ENCODE measurements at regions not wholly inside any gene's neighbourhood (a gene's known extent, or its start where the extent isn't known, plus 50 kb on each side); places are given as distances from the start of the nearest gene placed in this dataset.

DNA sequence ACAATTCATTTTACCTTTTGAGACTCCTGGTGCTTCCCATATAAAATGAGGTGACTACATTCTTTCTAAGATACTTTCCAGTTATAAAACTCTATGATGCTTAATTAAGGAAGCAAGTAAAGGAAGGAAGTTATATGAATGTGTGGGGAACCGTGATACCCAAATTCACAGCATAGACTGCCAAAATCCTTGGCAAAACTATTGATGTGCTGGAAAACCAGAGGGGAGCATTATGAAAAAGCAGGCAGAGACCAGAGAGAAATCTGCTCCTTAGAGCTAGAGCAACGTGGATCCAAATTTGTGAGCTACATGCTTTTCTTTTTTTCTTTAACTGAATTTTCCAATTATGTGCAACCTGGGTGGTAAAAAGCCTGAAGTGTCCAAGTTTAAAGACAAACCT, 201.4 kb upstream of the USP25 start:
- Histone ChIP-seq H3K36me3 (no peaks in the 10 kb centered on the region), H3K4me3 (no peak overlapping the region), H3K4me1 (no peaks in the 10 kb centered on the region), H3K27me3 (peaks cover 3% of the 10 kb centered on the region), H3K27ac (no peak overlapping the region), H3K9me3 (no peaks in the 10 kb centered on the region)
- no peak for DNase-seq (ENCODE audit: low spot score in 2 of 2)
- TF ChIP-seq, protein P1, sequence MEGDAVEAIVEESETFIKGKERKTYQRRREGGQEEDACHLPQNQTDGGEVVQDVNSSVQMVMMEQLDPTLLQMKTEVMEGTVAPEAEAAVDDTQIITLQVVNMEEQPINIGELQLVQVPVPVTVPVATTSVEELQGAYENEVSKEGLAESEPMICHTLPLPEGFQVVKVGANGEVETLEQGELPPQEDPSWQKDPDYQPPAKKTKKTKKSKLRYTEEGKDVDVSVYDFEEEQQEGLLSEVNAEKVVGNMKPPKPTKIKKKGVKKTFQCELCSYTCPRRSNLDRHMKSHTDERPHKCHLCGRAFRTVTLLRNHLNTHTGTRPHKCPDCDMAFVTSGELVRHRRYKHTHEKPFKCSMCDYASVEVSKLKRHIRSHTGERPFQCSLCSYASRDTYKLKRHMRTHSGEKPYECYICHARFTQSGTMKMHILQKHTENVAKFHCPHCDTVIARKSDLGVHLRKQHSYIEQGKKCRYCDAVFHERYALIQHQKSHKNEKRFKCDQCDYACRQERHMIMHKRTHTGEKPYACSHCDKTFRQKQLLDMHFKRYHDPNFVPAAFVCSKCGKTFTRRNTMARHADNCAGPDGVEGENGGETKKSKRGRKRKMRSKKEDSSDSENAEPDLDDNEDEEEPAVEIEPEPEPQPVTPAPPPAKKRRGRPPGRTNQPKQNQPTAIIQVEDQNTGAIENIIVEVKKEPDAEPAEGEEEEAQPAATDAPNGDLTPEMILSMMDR (IDR thresholded peaks at IDR 0.05) = no peak
- TF ChIP-seq EP300 (IDR thresholded peaks at IDR 0.05) = no peak
- TF ChIP-seq POLR2A (IDR thresholded peaks at IDR 0.05) = no peak
- no peak for TF ChIP-seq POLR2AphosphoS5 (IDR thresholded peaks at IDR 0.05)
- 36% methylated on average over 2 of the region's 2 CpGs for WGBS

DNA sequence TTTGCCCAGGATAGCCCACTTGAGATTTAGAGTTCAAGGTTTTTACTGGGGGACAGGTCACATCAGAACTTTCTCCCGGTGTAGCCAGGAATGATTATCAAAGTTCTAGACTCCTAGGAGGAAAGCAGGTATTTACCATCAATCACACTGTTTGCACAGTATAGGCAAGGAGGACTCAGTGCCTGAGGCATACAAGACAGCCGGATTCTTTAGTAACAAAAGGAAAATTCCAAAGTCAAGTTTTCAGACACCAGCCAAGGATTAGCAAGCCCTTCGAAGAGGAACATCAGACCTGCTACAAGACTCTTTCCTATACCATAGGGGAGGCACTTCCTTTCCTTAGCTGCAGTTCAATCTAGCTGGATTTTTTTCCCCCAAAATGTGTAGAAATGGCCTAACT, 197.8 kb upstream of the USP25 start:
- H3K27me3 ChIP-seq = peaks cover 3% of the 10 kb centered on the region
- TF ChIP-seq, protein P1 (IDR thresholded peaks at IDR 0.05) = no peak
- TF ChIP-seq POLR2A (IDR thresholded peaks at IDR 0.05) = no peak
- no peak for TF ChIP-seq EP300 (IDR thresholded peaks at IDR 0.05)
- no peak for TF ChIP-seq POLR2AphosphoS5 (IDR thresholded peaks at IDR 0.05)
- WGBS = 59% methylated on average over 3 of the region's 3 CpGs
- no peak overlapping the region for H3K27ac ChIP-seq
- H3K36me3 ChIP-seq = no peaks in the 10 kb centered on the region
- no peak for DNase-seq (ENCODE audit: low spot score in 2 of 2)
- no peaks in the 10 kb centered on the region for H3K4me1 ChIP-seq
- H3K9me3 ChIP-seq = no peaks in the 10 kb centered on the region
- no peak overlapping the region for H3K4me3 ChIP-seq

DNA sequence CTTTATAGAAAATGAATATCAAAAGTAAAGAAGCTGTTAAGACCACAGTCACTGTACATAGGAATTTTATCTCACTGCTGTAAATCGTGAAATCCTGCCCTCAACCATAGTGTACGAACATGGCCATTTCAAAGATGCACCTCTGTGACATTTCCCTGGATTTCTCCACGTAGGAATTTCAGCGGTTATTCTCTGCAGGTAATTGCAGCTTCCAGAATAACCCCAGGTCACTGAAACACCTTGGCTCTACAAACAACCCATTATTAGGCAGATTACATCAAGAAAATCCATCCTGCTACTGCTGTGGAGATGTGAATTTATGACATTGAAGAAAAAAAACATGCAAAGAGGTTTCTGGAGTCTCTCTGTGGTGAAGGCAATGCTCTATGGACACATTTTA, 196.2 kb upstream of the USP25 start:
- no peak overlapping the region for H3K4me3 ChIP-seq
- 67% methylated on average over 4 of the region's 4 CpGs for WGBS
- no peaks in the 10 kb centered on the region for H3K9me3 ChIP-seq

DNA sequence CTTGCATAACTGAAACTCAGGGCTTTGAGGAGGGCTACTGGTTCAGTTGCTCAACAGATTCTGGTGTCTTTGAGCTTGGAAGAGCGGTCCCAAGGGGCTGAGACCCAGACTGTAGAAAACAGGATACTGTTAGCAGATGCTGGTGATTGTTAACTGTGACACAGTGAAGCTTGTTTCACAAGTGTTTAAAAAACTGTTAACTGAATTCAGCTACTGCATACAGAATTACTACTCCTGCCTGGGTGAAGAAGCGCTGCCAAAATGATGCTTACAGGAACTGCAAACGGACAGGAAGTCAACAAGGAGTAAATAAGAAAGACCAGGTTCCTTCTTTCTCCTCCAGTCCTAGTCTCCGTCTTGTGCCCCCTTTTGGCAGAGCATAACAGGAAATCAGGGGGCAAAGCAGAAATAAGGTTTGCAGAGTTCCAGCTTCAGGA, 195.3 kb upstream of the USP25 start:
- DNase-seq (ENCODE audit: low spot score in 2 of 2) = no peak

More for the DNA sequence above, 196.2 kb upstream of the USP25 start:
- H3K36me3 ChIP-seq = no peaks in the 10 kb centered on the region
- no peaks in the 10 kb centered on the region for H3K4me1 ChIP-seq
- TF ChIP-seq, protein P1 (IDR thresholded peaks at IDR 0.05) = no peak
- TF ChIP-seq POLR2A (IDR thresholded peaks at IDR 0.05) (no peak), POLR2AphosphoS5 (IDR thresholded peaks at IDR 0.05) (no peak), EP300 (IDR thresholded peaks at IDR 0.05) (no peak)
- H3K27ac ChIP-seq = no peak overlapping the region
- H3K27me3 ChIP-seq = peaks cover 3% of the 10 kb centered on the region
- DNase-seq (ENCODE audit: low spot score in 2 of 2) = no peak

DNA sequence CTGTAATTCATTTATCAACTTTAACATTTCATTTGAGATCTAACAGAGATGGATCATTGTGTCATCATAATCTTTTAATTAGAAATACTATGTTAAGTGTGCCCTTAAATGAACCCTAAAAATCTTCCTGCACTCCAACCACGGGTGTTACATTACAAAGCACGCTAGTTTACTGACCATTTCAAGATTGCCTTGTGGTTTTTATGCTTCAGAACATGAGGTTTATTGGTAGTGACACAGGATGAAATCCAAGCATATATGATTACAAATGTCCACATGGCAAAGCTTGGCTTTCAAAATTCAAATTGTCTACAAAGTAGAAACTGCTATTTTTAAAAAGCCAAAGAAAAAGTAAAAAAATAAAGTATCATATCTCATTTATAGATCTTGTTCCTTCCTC, 190.4 kb upstream of the USP25 start:
- H3K4me3 ChIP-seq = no peak overlapping the region
- H3K9me3 ChIP-seq = no peaks in the 10 kb centered on the region
- whole genome bisulfite sequencing = 39% methylated on average over 2 of the region's 2 CpGs
- H3K27ac ChIP-seq = no peak overlapping the region
- DNase-seq (ENCODE audit: low spot score in 2 of 2) = no peak
- H3K27me3 ChIP-seq = no peaks in the 10 kb centered on the region
- no peaks in the 10 kb centered on the region for H3K4me1 ChIP-seq
- H3K36me3 ChIP-seq = no peaks in the 10 kb centered on the region
- TF ChIP-seq POLR2A (IDR thresholded peaks at IDR 0.05) = no peak
- no peak for TF ChIP-seq EP300 (IDR thresholded peaks at IDR 0.05)
- TF ChIP-seq, protein P1 (IDR thresholded peaks at IDR 0.05) = no peak
- no peak for TF ChIP-seq POLR2AphosphoS5 (IDR thresholded peaks at IDR 0.05)

More for the DNA sequence above, 195.3 kb upstream of the USP25 start:
- Histone ChIP-seq H3K27ac (no peak overlapping the region), H3K36me3 (no peaks in the 10 kb centered on the region), H3K27me3 (peaks cover 3% of the 10 kb centered on the region), H3K9me3 (no peaks in the 10 kb centered on the region), H3K4me3 (no peak overlapping the region), H3K4me1 (no peaks in the 10 kb centered on the region)
- TF ChIP-seq EP300 (IDR thresholded peaks at IDR 0.05) = no peak
- TF ChIP-seq, protein P1 (IDR thresholded peaks at IDR 0.05) = no peak
- TF ChIP-seq POLR2AphosphoS5 (IDR thresholded peaks at IDR 0.05) = no peak
- TF ChIP-seq POLR2A (IDR thresholded peaks at IDR 0.05) = no peak
- 71% methylated on average over 4 of the region's 4 CpGs for WGBS

Measured in suprapubic skin (tissue), 4 donors.